GM19043 (cell line): ENCODE measurements at regions not wholly inside any gene's neighbourhood (a gene's known extent, or its start where the extent isn't known, plus 50 kb on each side); places are given as distances from the start of the nearest gene placed in this dataset.
"Not testable (repeated sequence)": the region's sequence is repeated elsewhere in the genome, so short reads cannot be mapped to it uniquely, and the experiment has no call there.

ENCODE experiments used
- ATAC-seq: cut with Tn5 transposase; IDR thresholded peaks from one replicate; pipeline ENCODE4 v1.9.1; 2021; ENCODE audit warnings: low read depth; ENCODE audit not compliant: unreplicated experiment

GRCh38 chrX:861921-862320 lies 231.3 kb downstream of the SHOX start:
- no peak for ATAC-seq

- no peak for ATAC-seq
Observed at GRCh38 chrX:861340-861890, 230.8 kb downstream of the SHOX start.

DNA sequence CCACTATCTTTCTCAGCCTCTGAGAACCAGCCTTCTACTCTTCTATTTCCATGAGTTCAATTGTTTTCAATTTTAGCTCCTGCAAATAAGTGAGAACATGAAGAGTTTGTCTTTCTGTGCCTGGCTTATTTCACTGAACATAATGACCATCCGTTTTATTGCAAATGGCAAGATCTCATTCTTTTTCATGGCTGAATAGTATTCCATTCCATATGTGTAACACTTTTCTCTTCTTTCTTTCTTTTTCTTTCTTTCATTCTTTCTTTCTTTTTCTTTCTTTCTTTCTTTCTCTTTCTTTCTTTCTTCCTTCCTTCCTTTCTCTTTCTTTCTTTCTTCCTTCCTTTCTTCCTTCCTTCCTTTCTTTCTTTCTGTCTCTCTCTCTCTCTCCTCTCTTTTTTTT lies 228.7 kb downstream of the SHOX start:
- no peak for ATAC-seq

- no peak for ATAC-seq
Observed at GRCh38 chrX:858542-859078, 228.0 kb downstream of the SHOX start.

GRCh38 chrX:857376-857775 lies 226.8 kb downstream of the SHOX start:
- no peak for ATAC-seq

GRCh38 chrX:856566-857290 lies 226.1 kb downstream of the SHOX start:
- no peak for ATAC-seq

- ATAC-seq = no peak
Observed at GRCh38 chrX:853304-853703, 222.7 kb downstream of the SHOX start.

- ATAC-seq = no peak
Observed at GRCh38 chrX:850471-850916, 219.9 kb downstream of the SHOX start.

GRCh38 chrX:848386-848785 lies 217.8 kb downstream of the SHOX start:
- no peak for ATAC-seq

DNA sequence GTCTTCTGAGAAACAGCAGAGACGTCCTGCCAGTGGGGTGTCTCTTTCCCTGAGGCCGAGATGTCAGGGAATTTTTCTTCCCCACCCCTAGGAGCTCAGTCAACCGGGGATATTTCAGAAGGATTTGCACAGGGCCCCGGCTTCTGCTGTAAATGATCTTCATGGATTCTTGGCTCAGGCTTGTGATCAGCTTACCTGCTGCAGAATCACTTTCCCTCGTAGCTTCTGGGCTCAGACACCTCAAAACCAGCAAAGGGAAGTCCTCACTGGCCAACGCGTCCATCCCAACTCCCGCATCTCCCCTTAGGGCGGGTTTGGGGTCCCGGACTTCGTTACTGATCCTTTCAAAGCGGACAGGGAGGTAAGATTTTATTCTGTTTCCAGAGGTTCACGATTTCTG lies 212.7 kb downstream of the SHOX start:
- ATAC-seq = no peak

- ATAC-seq = no peak
Observed at GRCh38 chrX:840556-840955, 210.0 kb downstream of the SHOX start.

- ATAC-seq = not testable (repeated sequence)
Observed at GRCh38 chrX:838666-839065, 208.1 kb downstream of the SHOX start.

GRCh38 chrX:835857-836256 lies 205.3 kb downstream of the SHOX start:
- ATAC-seq = not testable (repeated sequence)

GRCh38 chrX:830532-830931 lies 199.9 kb downstream of the SHOX start:
- no peak for ATAC-seq

DNA sequence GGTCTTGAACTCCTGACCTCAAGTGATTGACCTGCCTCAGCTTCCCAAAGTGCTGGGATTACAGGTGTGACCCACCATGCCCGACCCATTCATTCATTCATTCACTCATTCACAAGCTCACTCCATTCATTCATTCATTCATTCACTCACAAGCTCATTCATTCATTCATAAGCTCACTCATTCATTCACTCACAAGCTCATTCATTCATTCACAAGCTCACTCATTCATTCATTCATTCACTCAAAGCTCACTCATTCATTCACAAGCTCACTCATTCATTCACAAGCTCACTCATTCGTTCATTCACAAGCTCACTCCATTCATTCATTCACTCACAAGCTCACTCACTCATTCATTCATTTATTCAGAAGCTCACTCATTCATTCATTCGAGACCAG lies 198.6 kb downstream of the SHOX start:
- no peak for ATAC-seq

- ATAC-seq = no peak
Observed at GRCh38 chrX:828411-828959, 197.9 kb downstream of the SHOX start.

GRCh38 chrX:826448-826847 lies 195.9 kb downstream of the SHOX start:
- no peak for ATAC-seq

- no peak for ATAC-seq
Observed at GRCh38 chrX:825991-826390, 195.4 kb downstream of the SHOX start.

DNA sequence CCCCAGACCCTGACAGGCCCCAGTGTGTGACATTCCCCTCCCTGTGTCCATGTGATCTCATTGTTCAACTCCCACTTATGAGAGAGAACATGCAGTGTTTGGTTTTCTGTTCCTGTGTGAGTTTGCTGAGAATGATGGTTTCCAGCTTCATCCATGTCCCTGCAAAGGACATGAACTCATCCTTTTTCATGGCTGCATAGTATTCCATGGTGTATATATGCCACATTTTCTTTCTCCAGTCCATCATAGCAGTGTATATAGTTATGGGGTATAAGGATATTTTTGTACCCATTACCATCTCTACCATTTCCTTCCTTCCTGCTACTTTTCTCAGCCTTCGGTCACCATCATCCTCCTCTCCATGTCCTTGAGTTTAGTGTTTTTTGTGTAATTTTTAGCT lies 192.5 kb downstream of the SHOX start:
- not testable (repeated sequence) for ATAC-seq

GRCh38 chrX:821327-822107 lies 190.9 kb downstream of the SHOX start:
- ATAC-seq = no peak

DNA sequence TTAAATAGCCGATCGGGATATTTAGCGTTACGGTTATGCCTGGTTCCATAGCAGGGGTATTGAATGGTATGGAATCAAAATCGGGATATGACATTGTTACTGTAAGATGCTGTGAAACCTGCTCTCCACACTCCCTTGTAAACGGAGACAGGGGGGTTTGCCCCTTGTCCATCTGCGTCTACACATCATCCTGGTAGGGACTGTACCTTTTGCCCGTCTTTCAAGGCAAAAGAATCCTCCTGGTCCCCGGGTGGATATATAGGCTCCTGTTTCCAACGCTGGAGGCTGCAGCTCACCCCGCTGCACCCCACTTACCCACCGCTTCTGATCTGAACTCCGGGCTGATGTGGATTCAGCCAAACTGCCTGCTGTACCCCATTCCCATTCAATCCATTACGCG lies 189.1 kb downstream of the SHOX start:
- ATAC-seq = no peak
